A673 (cell line): ENCODE measurements at regions not wholly inside any gene's neighbourhood (a gene's known extent, or its start where the extent isn't known, plus 50 kb on each side); places are given as distances from the start of the nearest gene placed in this dataset.

Experiments used
- BruUV-seq: library from RNA; stranded (reverse); fragments of 400-500 nt; replicated peaks from 2 replicates; lab custom pipeline; 2021; lab: Mats Ljungman, UMichigan
- CTCF ChIA-PET: fragments of 300-600 bp; sonication (Branson Sonifier 250); formaldehyde crosslinking; loops from one replicate; lab custom pipeline; 2022; ENCODE audit warnings: antibody characterized with exemption; lab: Charles Lee
- POLR2A ChIA-PET: fragments of 300-600 bp; sonication (Branson Sonifier 250); formaldehyde crosslinking; loops from one replicate; lab custom pipeline; 2022; ENCODE audit warnings: antibody characterized with exemption; ENCODE audit not compliant: low non-redundant PET; lab: Charles Lee
- DNase-seq: peaks from one replicate; pipeline ENCODE4 v3.0.0-alpha.2; 2015; ENCODE audit warnings: low spot score
- H3K27ac ChIP-seq: fragments of 200-600 bp; sonication (generic); 2 replicates; pipeline ENCODE4 v1.5.1; 2016; ENCODE audit warnings: mixed run types, low read depth, mild to moderate bottlenecking, mixed read lengths, antibody characterized with exemption, low read length; ENCODE audit not compliant: poor library complexity, severe bottlenecking
- H3K27me3 ChIP-seq: fragments of 200-600 bp; sonication (generic); replicated peaks from 2 replicates; pipeline ENCODE4 v1.6.1; 2017; ENCODE audit warnings: mixed run types, low read depth, mild to moderate bottlenecking, mixed read lengths, antibody characterized with exemption, low read length; ENCODE audit not compliant: insufficient read depth, poor library complexity
- H3K36me3 ChIP-seq: fragments of 200-600 bp; sonication (generic); 2 replicates; pipeline ENCODE4 v1.6.1; 2016; ENCODE audit warnings: mixed run types, mild to moderate bottlenecking, mixed read lengths, antibody characterized with exemption, low read length; ENCODE audit not compliant: insufficient read depth, poor library complexity, severe bottlenecking
- H3K4me1 ChIP-seq: fragments of 200-600 bp; sonication (generic); 2 replicates; pipeline ENCODE4 v1.6.1; 2017; ENCODE audit warnings: mixed run types, mild to moderate bottlenecking, mixed read lengths, antibody characterized with exemption, low read length; ENCODE audit not compliant: insufficient read depth, poor library complexity, severe bottlenecking
- H3K4me3 ChIP-seq: fragments of 200-600 bp; sonication (generic); 2 replicates; pipeline ENCODE4 v1.5.1; 2016; ENCODE audit warnings: low read depth, mixed run types, mild to moderate bottlenecking, mixed read lengths, low read length; ENCODE audit not compliant: poor library complexity, severe bottlenecking
- H3K9me3 ChIP-seq: fragments of 200-600 bp; sonication (generic); 2 replicates; pipeline ENCODE4 v1.6.1; 2016; ENCODE audit warnings: mixed run types, low read depth, mild to moderate bottlenecking, mixed read lengths, antibody characterized with exemption, low read length; ENCODE audit not compliant: poor library complexity, severe bottlenecking
- CTCF ChIP-seq: fragments of 300-800, 200-600 bp; sonication (generic); conservative IDR thresholded peaks from 2 replicates; pipeline ENCODE4 v1.5.1; 2017; ENCODE audit warnings: low read depth, mild to moderate bottlenecking, antibody characterized with exemption, low read length, moderate library complexity, mixed read lengths
- EZH2 ChIP-seq: fragments of 200-600 bp; sonication (generic); IDR thresholded peaks from 2 replicates; pipeline ENCODE4 v1.6.1; 2017; ENCODE audit warnings: borderline replicate concordance, low read depth, mild to moderate bottlenecking, mixed read lengths, antibody characterized with exemption, low read length; ENCODE audit not compliant: poor library complexity, severe bottlenecking
- intact Hi-C: fragments of 100-400 bp; cut with micrococcal nuclease; formaldehyde crosslinking; loops from one replicate; pipeline ENCODE4 v1.10.0; 2022; ENCODE audit not compliant: unreplicated experiment

GRCh38 chr16:60727851-60728250 is 1308.4 kb downstream of the CDH8 start:
- TF ChIP-seq CTCF = no peak
- no peak for TF ChIP-seq EZH2
- ChIA-PET POLR2A (no interaction called here), CTCF (no interaction called here)
- Histone ChIP-seq H3K4me3 (no peak overlapping the region), H3K27ac (no peak overlapping the region), H3K27me3 (no peaks in the 10 kb centered on the region), H3K4me1 (no peaks in the 10 kb centered on the region), H3K9me3 (no peaks in the 10 kb centered on the region), H3K36me3 (no peaks in the 10 kb centered on the region)
- intact Hi-C loops = no loop called here
- no peak for DNase-seq
- BruUV-seq = no TSS peak

- CTCF ChIA-PET = no interaction called here
- no peaks in the 10 kb centered on the region for H3K27me3 ChIP-seq
- TF ChIP-seq EZH2 = no peak
- no peak for TF ChIP-seq CTCF
- POLR2A ChIA-PET = no interaction called here
- no peak for DNase-seq
- no peak overlapping the region for H3K4me3 ChIP-seq
- no peaks in the 10 kb centered on the region for H3K4me1 ChIP-seq
- no TSS peak for BruUV-seq
- H3K9me3 ChIP-seq = no peaks in the 10 kb centered on the region
- H3K27ac ChIP-seq = no peak overlapping the region
- intact Hi-C loops = no loop called here
- no peaks in the 10 kb centered on the region for H3K36me3 ChIP-seq
Measured at GRCh38 chr16:60720060-60720459, 1316.2 kb downstream of the CDH8 start.

GRCh38 chr16:60717808-60718207 is 1318.4 kb downstream of the CDH8 start:
- no TSS peak for BruUV-seq
- no peaks in the 10 kb centered on the region for H3K27me3 ChIP-seq
- CTCF ChIA-PET = no interaction called here
- no peak overlapping the region for H3K27ac ChIP-seq
- H3K36me3 ChIP-seq = no peaks in the 10 kb centered on the region
- H3K4me3 ChIP-seq = no peak overlapping the region
- no peak for TF ChIP-seq EZH2
- TF ChIP-seq CTCF = no peak
- intact Hi-C loops = no loop called here
- H3K9me3 ChIP-seq = no peaks in the 10 kb centered on the region
- POLR2A ChIA-PET = no interaction called here
- H3K4me1 ChIP-seq = no peaks in the 10 kb centered on the region
- DNase-seq = no peak
